ENCODE measurements at regions not wholly inside any gene's neighbourhood (a gene's known extent, or its start where the extent isn't known, plus 50 kb on each side); places are given as distances from the start of the nearest gene placed in this dataset.
"Not testable (repeated sequence)": the region's sequence is repeated elsewhere in the genome, so short reads cannot be mapped to it uniquely, and the experiment has no call there.

DNA sequence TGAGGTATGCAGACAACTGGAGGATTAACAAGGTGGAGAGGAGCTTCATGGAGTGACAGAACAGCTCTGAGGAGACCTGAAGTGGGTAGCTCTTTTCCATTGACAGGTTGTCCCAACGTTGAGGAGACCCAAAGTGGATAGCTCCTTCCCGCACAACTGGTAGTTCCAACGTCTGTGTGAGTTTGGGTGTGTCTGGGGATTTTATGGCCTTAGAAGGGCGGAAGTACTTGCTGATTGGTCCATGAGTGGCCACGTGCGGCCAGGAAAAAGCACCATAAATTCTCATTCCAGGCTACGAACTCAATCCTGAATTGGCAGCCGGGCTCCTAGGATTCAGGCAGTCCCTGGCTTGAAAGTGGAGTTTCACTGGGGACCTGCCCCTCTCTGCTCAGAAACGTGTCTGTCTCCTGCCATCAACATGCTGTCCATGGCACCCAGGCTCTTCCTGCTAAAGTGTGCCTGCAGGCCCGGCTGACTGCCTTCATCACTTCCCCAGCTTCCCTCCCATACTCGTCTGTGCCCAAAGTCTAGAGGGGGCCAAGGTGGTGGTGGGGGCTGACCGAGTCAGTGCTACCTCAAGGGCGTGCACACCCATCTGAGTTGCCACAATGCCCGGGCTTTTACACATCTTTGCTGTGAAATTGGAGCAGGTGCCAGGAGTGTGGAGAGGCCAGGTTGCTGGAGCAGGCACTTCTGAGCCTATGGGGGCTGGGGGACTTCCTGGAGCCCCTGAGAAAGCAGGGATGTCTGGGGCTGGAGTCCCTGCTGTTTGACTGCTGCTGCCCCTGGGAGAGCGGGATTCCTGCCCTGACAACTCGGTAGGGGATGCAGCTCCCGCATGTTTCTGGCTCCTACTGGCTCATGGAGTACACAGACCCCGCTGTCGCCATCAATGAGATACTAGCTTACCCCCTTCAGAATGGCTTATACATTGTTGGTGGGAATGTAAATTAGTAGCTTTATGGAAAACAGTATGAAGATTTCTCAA is 2034.6 kb upstream of the ACO1 start:
- Histone ChIP-seq H4K20me1 (ENCODE audit: control insufficient read depth, insufficient read depth, low read depth, low read length) (no peaks in the 10 kb centered on the region), H3K36me3 (ENCODE audit: control insufficient read depth, low read length) (no peaks in the 10 kb centered on the region), H3K27ac (ENCODE audit: low read depth, low read length) (no peak overlapping the region), H3K79me2 (ENCODE audit: control insufficient read depth, low read length) (no peaks in the 10 kb centered on the region), H3K4me2 (ENCODE audit: low read length) (no peak overlapping the region), H3K9me2 (replicated peaks; ENCODE audit: control insufficient read depth, low read length) (no peaks in the 10 kb centered on the region), H3F3A (ENCODE audit: control insufficient read depth, insufficient read depth) (no peaks in the 10 kb centered on the region), H3K4me1 (ENCODE audit: control insufficient read depth, low read length) (no peaks in the 10 kb centered on the region), H3K9me3 (ENCODE audit: control insufficient read depth, insufficient read depth, low read length) (no peaks in the 10 kb centered on the region; the same call in 1 of the 2 replicates), H3K4me3 (ENCODE audit: low read length) (no peak overlapping the region), H3K27me3 (ENCODE audit: control insufficient read depth, low read length) (no peaks in the 10 kb centered on the region)
- no peak for TF ChIP-seq EZH2phosphoT487 (IDR thresholded peaks at IDR 0.05; ENCODE audit: borderline replicate concordance, low read length)
- TF ChIP-seq, protein P1, sequence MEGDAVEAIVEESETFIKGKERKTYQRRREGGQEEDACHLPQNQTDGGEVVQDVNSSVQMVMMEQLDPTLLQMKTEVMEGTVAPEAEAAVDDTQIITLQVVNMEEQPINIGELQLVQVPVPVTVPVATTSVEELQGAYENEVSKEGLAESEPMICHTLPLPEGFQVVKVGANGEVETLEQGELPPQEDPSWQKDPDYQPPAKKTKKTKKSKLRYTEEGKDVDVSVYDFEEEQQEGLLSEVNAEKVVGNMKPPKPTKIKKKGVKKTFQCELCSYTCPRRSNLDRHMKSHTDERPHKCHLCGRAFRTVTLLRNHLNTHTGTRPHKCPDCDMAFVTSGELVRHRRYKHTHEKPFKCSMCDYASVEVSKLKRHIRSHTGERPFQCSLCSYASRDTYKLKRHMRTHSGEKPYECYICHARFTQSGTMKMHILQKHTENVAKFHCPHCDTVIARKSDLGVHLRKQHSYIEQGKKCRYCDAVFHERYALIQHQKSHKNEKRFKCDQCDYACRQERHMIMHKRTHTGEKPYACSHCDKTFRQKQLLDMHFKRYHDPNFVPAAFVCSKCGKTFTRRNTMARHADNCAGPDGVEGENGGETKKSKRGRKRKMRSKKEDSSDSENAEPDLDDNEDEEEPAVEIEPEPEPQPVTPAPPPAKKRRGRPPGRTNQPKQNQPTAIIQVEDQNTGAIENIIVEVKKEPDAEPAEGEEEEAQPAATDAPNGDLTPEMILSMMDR (IDR thresholded peaks at IDR 0.05; ENCODE audit: low read depth, low read length, poor library complexity, severe bottlenecking), result no peak

DNA sequence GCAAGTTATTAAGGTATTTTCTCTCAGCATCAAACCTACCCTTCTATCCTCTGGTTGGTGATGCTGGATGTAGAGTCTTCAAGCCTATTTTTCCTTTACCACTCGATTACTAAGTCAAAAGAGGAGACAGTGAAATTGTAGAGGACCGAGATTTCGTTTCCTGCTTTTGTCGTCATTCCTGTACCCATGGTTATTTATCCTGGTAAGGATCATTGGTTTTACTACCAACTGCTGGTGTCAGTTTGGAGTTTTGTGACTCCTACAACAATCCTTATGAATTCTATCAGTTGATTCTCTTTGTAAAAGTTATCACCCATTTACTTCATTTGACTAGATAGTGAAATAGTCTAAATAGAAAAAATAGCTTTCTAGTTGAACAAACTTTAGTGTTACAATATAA is 2028.2 kb upstream of the ACO1 start:
- Histone ChIP-seq H3K9me2 (replicated peaks; ENCODE audit: control insufficient read depth, low read length) (no peaks in the 10 kb centered on the region), H3K9me3 (ENCODE audit: control insufficient read depth, insufficient read depth, low read length) (no peaks in the 10 kb centered on the region), H4K20me1 (ENCODE audit: control insufficient read depth, insufficient read depth, low read depth, low read length) (no peaks in the 10 kb centered on the region), H3K36me3 (ENCODE audit: control insufficient read depth, low read length) (no peaks in the 10 kb centered on the region), H3K4me1 (ENCODE audit: control insufficient read depth, low read length) (no peaks in the 10 kb centered on the region), H3F3A (ENCODE audit: control insufficient read depth, insufficient read depth) (no peaks in the 10 kb centered on the region), H3K27ac (ENCODE audit: low read depth, low read length) (no peak overlapping the region), H3K4me3 (ENCODE audit: low read length) (no peak overlapping the region), H3K4me2 (ENCODE audit: low read length) (no peak overlapping the region), H3K27me3 (ENCODE audit: control insufficient read depth, low read length) (no peaks in the 10 kb centered on the region), H3K79me2 (ENCODE audit: control insufficient read depth, low read length) (no peaks in the 10 kb centered on the region)
- TF ChIP-seq EZH2phosphoT487 (IDR thresholded peaks at IDR 0.05; ENCODE audit: borderline replicate concordance, low read length), result no peak
- TF ChIP-seq, protein P1 (IDR thresholded peaks at IDR 0.05; ENCODE audit: low read depth, low read length, poor library complexity, severe bottlenecking), result no peak

DNA sequence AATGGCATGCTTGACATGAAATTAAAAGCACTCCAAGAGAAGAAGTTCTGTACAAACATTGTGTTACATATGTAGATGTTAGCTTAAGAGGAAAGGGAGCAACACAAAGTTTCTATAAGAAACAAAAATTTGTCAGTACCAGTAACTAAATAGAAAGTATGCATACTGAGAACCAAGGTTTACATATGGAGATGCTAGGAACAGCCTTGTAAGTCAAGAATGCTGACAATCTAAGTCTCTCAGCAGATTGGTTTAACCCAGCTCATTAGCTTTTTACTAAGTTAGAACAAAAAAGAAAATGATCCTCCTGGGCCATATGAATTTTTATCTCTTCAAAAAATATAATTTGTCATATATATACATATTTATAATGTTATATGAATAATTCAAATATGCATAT is 2022.1 kb upstream of the ACO1 start:
- Histone ChIP-seq H3K9me3 (ENCODE audit: control insufficient read depth, insufficient read depth, low read length) (no peaks in the 10 kb centered on the region), H4K20me1 (ENCODE audit: control insufficient read depth, insufficient read depth, low read depth, low read length) (no peaks in the 10 kb centered on the region), H3K27ac (ENCODE audit: low read depth, low read length) (no peak overlapping the region), H3K4me2 (ENCODE audit: low read length) (no peak overlapping the region), H3K27me3 (ENCODE audit: control insufficient read depth, low read length) (no peaks in the 10 kb centered on the region), H3K4me3 (ENCODE audit: low read length) (no peak overlapping the region), H3K36me3 (ENCODE audit: control insufficient read depth, low read length) (no peaks in the 10 kb centered on the region), H3K9me2 (replicated peaks; ENCODE audit: control insufficient read depth, low read length) (no peaks in the 10 kb centered on the region), H3F3A (ENCODE audit: control insufficient read depth, insufficient read depth) (no peaks in the 10 kb centered on the region), H3K79me2 (ENCODE audit: control insufficient read depth, low read length) (no peaks in the 10 kb centered on the region), H3K4me1 (ENCODE audit: control insufficient read depth, low read length) (no peaks in the 10 kb centered on the region)
- TF ChIP-seq, protein P1 (IDR thresholded peaks at IDR 0.05; ENCODE audit: low read depth, low read length, poor library complexity, severe bottlenecking), result no peak
- no peak for TF ChIP-seq EZH2phosphoT487 (IDR thresholded peaks at IDR 0.05; ENCODE audit: borderline replicate concordance, low read length)

DNA sequence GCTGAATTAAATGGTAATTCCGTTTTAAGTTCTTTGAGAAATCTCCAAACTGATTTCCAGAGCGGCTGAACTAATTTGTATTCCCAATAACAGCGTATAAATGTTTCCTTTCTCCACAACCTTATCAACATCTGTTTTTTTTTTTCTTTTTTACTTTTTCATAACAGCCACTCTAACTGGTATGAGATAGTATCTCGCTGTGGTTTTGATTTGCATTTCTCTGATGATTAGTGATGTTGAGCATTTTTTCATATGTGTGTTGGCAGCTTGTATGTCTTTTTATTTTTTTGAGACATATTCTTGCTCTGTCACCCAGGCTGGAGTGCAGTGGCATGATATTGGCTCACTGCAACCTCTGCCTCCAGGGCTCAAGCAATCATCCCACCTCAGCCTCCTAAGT is 2018.3 kb upstream of the ACO1 start:
- H3K79me2 ChIP-seq (ENCODE audit: control insufficient read depth, low read length); H3K4me2 ChIP-seq (ENCODE audit: low read length); H3K4me1 ChIP-seq (ENCODE audit: control insufficient read depth, low read length); H3K36me3 ChIP-seq (ENCODE audit: control insufficient read depth, low read length); H3K4me3 ChIP-seq (ENCODE audit: low read length); H3K27me3 ChIP-seq (ENCODE audit: control insufficient read depth, low read length); H4K20me1 ChIP-seq (ENCODE audit: control insufficient read depth, insufficient read depth, low read depth, low read length); H3F3A ChIP-seq (ENCODE audit: control insufficient read depth, insufficient read depth); H3K27ac ChIP-seq (ENCODE audit: low read depth, low read length); H3K9me2 ChIP-seq (replicated peaks; ENCODE audit: control insufficient read depth, low read length); H3K9me3 ChIP-seq (ENCODE audit: control insufficient read depth, insufficient read depth, low read length): not testable (repeated sequence)

Measured in DOHH2 (cell line).